Stimulated activated naive B cell treated with anti-CD40 and anti-IgM and Interleukin-4, amounts not matched to agents 10 μg/mL and 1 μg/mL and 100 μg/mL, for 72 hours (primary cell): ENCODE measurements at regions not wholly inside any gene's neighbourhood (a gene's known extent, or its start where the extent isn't known, plus 50 kb on each side); places are given as distances from the start of the nearest gene placed in this dataset.
"Not testable (repeated sequence)": the region's sequence is repeated elsewhere in the genome, so short reads cannot be mapped to it uniquely, and the experiment has no call there.

Experiments
- ATAC-seq, 2 donors: fragments of 150-1000 bp; cut with Tn5 transposase; replicated peaks; 2 replicates each; pipeline ENCODE4 v1.10.0; 2021; ENCODE audit warnings: moderate library complexity in 1 of 2
- DNase-seq: peaks from one replicate; pipeline ENCODE4 v3.0.0; 2021
- H3K27ac Mint-ChIP-seq: one replicate; pipeline ENCODE4 v1.8.0; 2022; ENCODE audit warnings: mild to moderate bottlenecking, mixed read lengths
- H3K27me3 Mint-ChIP-seq, 2 donors: one replicate each; pipeline ENCODE4 v1.8.0; 2022; ENCODE audit warnings: mixed read lengths in 2 of 2
- H3K36me3 Mint-ChIP-seq, 2 donors: one replicate each; pipeline ENCODE4 v1.8.0; 2022; ENCODE audit warnings: mixed read lengths in 2 of 2, mild to moderate bottlenecking in 1 of 2
- H3K4me1 Mint-ChIP-seq, 2 donors: one replicate each; pipeline ENCODE4 v1.8.0; 2022; ENCODE audit warnings: mixed read lengths in 2 of 2, mild to moderate bottlenecking in 1 of 2
- H3K4me3 Mint-ChIP-seq, 2 donors: one replicate each; pipeline ENCODE4 v1.8.0; 2022; ENCODE audit warnings: mild to moderate bottlenecking in 2 of 2, mixed read lengths in 2 of 2, moderate library complexity in 1 of 2
- H3K9me3 Mint-ChIP-seq, 2 donors: one replicate each; pipeline ENCODE4 v1.8.0; 2022; ENCODE audit warnings: mixed read lengths in 2 of 2, mild to moderate bottlenecking in 1 of 2

- DNase-seq (no peak), ATAC-seq (no peak)
- H3K36me3 Mint-ChIP-seq, result no peaks in the 10 kb centered on the region
- H3K9me3 Mint-ChIP-seq, result no peaks in the 10 kb centered on the region
- H3K27ac Mint-ChIP-seq, result no peak overlapping the region
- H3K4me3 Mint-ChIP-seq, result no peak overlapping the region
- no peaks in the 10 kb centered on the region for H3K4me1 Mint-ChIP-seq
- peaks cover 12 to 19% of the 10 kb centered on the region in 2 donors for H3K27me3 Mint-ChIP-seq
Observed at GRCh38 chr10:26355241-26355640, 82.9 kb upstream of the APBB1IP start.

GRCh38 chr10:26357203-26357602, 80.9 kb upstream of the APBB1IP start:
- Mint-ChIP-seq H3K27me3 (peaks cover 12 to 19% of the 10 kb centered on the region in 2 donors), H3K4me3 (no peak overlapping the region), H3K36me3 (no peaks in the 10 kb centered on the region), H3K9me3 (no peaks in the 10 kb centered on the region), H3K4me1 (peaks cover 0 to 3% of the 10 kb centered on the region in 2 donors), H3K27ac (no peak overlapping the region)
- DNase-seq, result no peak
- peak in 1 of 2 donors; percentile 22 for ATAC-seq

- H3K27ac Mint-ChIP-seq, result no peak overlapping the region
- peaks cover 11 to 19% of the 10 kb centered on the region in 2 donors for H3K27me3 Mint-ChIP-seq
- no peak overlapping the region for H3K4me3 Mint-ChIP-seq
- DNase-seq (no peak), ATAC-seq (no peak)
- H3K9me3 Mint-ChIP-seq, result no peaks in the 10 kb centered on the region
- no peaks in the 10 kb centered on the region for H3K36me3 Mint-ChIP-seq
- H3K4me1 Mint-ChIP-seq, result peaks cover 0 to 3% of the 10 kb centered on the region in 2 donors
Observed at GRCh38 chr10:26358071-26358470, 80.1 kb upstream of the APBB1IP start.

- ATAC-seq (no peak), DNase-seq (no peak)
- H3K9me3 Mint-ChIP-seq, result no peaks in the 10 kb centered on the region
Observed at GRCh38 chr10:26359670-26360069, 78.5 kb upstream of the APBB1IP start.

GRCh38 chr10:26361351-26361750, 76.8 kb upstream of the APBB1IP start:
- Mint-ChIP-seq H3K9me3 (peaks cover 0 to 2% of the 10 kb centered on the region in 2 donors), H3K27ac (no peak overlapping the region), H3K4me1 (peaks cover 0 to 3% of the 10 kb centered on the region in 2 donors), H3K4me3 (no peak overlapping the region), H3K36me3 (no peaks in the 10 kb centered on the region), H3K27me3 (peaks cover 0 to 5% of the 10 kb centered on the region in 2 donors)
- no peak for ATAC-seq
- no peak for DNase-seq

More at GRCh38 chr10:26359670-26360069, 78.5 kb upstream of the APBB1IP start:
- Mint-ChIP-seq H3K27me3 (peaks cover 7 to 18% of the 10 kb centered on the region in 2 donors), H3K4me1 (peaks cover 0 to 3% of the 10 kb centered on the region in 2 donors), H3K27ac (no peak overlapping the region), H3K36me3 (no peaks in the 10 kb centered on the region), H3K4me3 (no peak overlapping the region)

- DNase-seq (no peak), ATAC-seq (no peak)
- peaks cover 0 to 5% of the 10 kb centered on the region in 2 donors for H3K27me3 Mint-ChIP-seq
- H3K27ac Mint-ChIP-seq, result no peak overlapping the region
- H3K36me3 Mint-ChIP-seq, result no peaks in the 10 kb centered on the region
- H3K9me3 Mint-ChIP-seq, result peaks cover 0 to 2% of the 10 kb centered on the region in 2 donors
- H3K4me3 Mint-ChIP-seq, result no peak overlapping the region
- peaks cover 0 to 3% of the 10 kb centered on the region in 2 donors for H3K4me1 Mint-ChIP-seq
Observed at GRCh38 chr10:26361971-26362370, 76.2 kb upstream of the APBB1IP start.

GRCh38 chr10:26365681-26366358, 72.3 kb upstream of the APBB1IP start:
- Mint-ChIP-seq H3K9me3 (peaks cover 5 to 8% of the 10 kb centered on the region in 2 donors), H3K27me3 (no peaks in the 10 kb centered on the region), H3K4me3 (no peak overlapping the region), H3K36me3 (no peaks in the 10 kb centered on the region), H3K4me1 (peaks cover 9 to 13% of the 10 kb centered on the region in 2 donors), H3K27ac (no peak overlapping the region)
- DNase-seq (no peak), ATAC-seq (peak; percentile 49 to 54)

GRCh38 chr10:26367035-26367434, 71.1 kb upstream of the APBB1IP start:
- not testable (repeated sequence) for H3K4me3 Mint-ChIP-seq, DNase-seq, ATAC-seq, H3K27me3 Mint-ChIP-seq, H3K9me3 Mint-ChIP-seq, H3K36me3 Mint-ChIP-seq, H3K27ac Mint-ChIP-seq
- peaks cover 9 to 13% of the 10 kb centered on the region in 2 donors for H3K4me1 Mint-ChIP-seq

- Mint-ChIP-seq H3K36me3 (peaks cover 0 to 3% of the 10 kb centered on the region in 2 donors), H3K27me3 (no peaks in the 10 kb centered on the region), H3K9me3 (peaks cover 5 to 8% of the 10 kb centered on the region in 2 donors), H3K4me1 (peaks cover 13 to 19% of the 10 kb centered on the region in 2 donors), H3K4me3 (no peak overlapping the region), H3K27ac (no peak overlapping the region)
- ATAC-seq (peak; percentile 69 to 81), DNase-seq (no peak)
Observed at GRCh38 chr10:26367771-26368170, 70.4 kb upstream of the APBB1IP start.

- Mint-ChIP-seq H3K9me3 (peaks cover 5 to 8% of the 10 kb centered on the region in 2 donors), H3K27ac (no peak overlapping the region), H3K4me3 (no peak overlapping the region), H3K4me1 (peaks cover 20 to 26% of the 10 kb centered on the region in 2 donors), H3K36me3 (peaks cover 0 to 3% of the 10 kb centered on the region in 2 donors), H3K27me3 (no peaks in the 10 kb centered on the region)
- DNase-seq (no peak), ATAC-seq (peak; percentile 60 to 66)
Observed at GRCh38 chr10:26368463-26368862, 69.7 kb upstream of the APBB1IP start.

GRCh38 chr10:26372513-26373354, 65.4 kb upstream of the APBB1IP start:
- H3K4me1 Mint-ChIP-seq, result peaks cover 20 to 28% of the 10 kb centered on the region in 2 donors
- H3K36me3 Mint-ChIP-seq, result peaks cover 0 to 3% of the 10 kb centered on the region in 2 donors
- H3K9me3 Mint-ChIP-seq, result peaks cover 0 to 1% of the 10 kb centered on the region in 2 donors
- H3K4me3 Mint-ChIP-seq, result peak overlapping the region in 1 of 2 donors; percentile 20
- ATAC-seq, result peak; percentile 50 to 57
- no peak for DNase-seq
- H3K27ac Mint-ChIP-seq, result peak overlapping the region; percentile 17
- no peaks in the 10 kb centered on the region for H3K27me3 Mint-ChIP-seq

GRCh38 chr10:26374426-26374825, 63.7 kb upstream of the APBB1IP start:
- Mint-ChIP-seq H3K9me3 (no peaks in the 10 kb centered on the region), H3K4me1 (peaks cover 13 to 17% of the 10 kb centered on the region in 2 donors), H3K27me3 (no peaks in the 10 kb centered on the region), H3K27ac (no peak overlapping the region), H3K36me3 (peaks cover 0 to 3% of the 10 kb centered on the region in 2 donors), H3K4me3 (no peak overlapping the region)
- ATAC-seq (no peak), DNase-seq (no peak)

- H3K4me1 Mint-ChIP-seq, result peaks cover 18 to 22% of the 10 kb centered on the region in 2 donors
- ATAC-seq, H3K4me3 Mint-ChIP-seq, DNase-seq, H3K27ac Mint-ChIP-seq, H3K27me3 Mint-ChIP-seq, H3K36me3 Mint-ChIP-seq, H3K9me3 Mint-ChIP-seq: not testable (repeated sequence)
Observed at GRCh38 chr10:26377224-26377810, 60.8 kb upstream of the APBB1IP start.

- H3K9me3 Mint-ChIP-seq, result peaks cover 4 to 5% of the 10 kb centered on the region in 2 donors
- no peak overlapping the region for H3K4me3 Mint-ChIP-seq
- H3K36me3 Mint-ChIP-seq, result peaks cover 0 to 10% of the 10 kb centered on the region in 2 donors
- ATAC-seq (no peak), DNase-seq (no peak)
- no peak overlapping the region for H3K27ac Mint-ChIP-seq
- H3K27me3 Mint-ChIP-seq, result no peaks in the 10 kb centered on the region
- peaks cover 10 to 12% of the 10 kb centered on the region in 2 donors for H3K4me1 Mint-ChIP-seq
Observed at GRCh38 chr10:26378861-26379294, 59.3 kb upstream of the APBB1IP start.
